PFSK-1 (cell line): ENCODE measurements at regions not wholly inside any gene's neighbourhood (a gene's known extent, or its start where the extent isn't known, plus 50 kb on each side); places are given as distances from the start of the nearest gene placed in this dataset.

ENCODE experiments used
- FOXP2 ChIP-seq: optimal IDR thresholded peaks from 2 replicates; pipeline ENCODE3; 2011; ENCODE audit warnings: borderline replicate concordance, control low read depth, inconsistent platforms; ENCODE audit not compliant: insufficient read depth; ENCODE audit errors: extremely low read length, extremely low read depth
- POLR2AphosphoS5 ChIP-seq: IDR thresholded peaks from 2 replicates; pipeline ENCODE4 v1.6.1; 2012; ENCODE audit warnings: low read depth, mild to moderate bottlenecking, control low read depth, low read length, moderate library complexity
- REST ChIP-seq, 2 experiments: IDR thresholded peaks; 2 replicates each; pipeline versions ENCODE4 v1.6.1 to v1.8.0; 2011 to 2012; ENCODE audit warnings: low read depth in 2 of 2, low read length in 2 of 2, control low read depth in 1 of 2, inconsistent platforms in 1 of 2, mild to moderate bottlenecking in 1 of 2, moderate library complexity in 1 of 2; ENCODE audit not compliant: insufficient read depth in 1 of 2
- SIN3A ChIP-seq: IDR thresholded peaks from 2 replicates; pipeline ENCODE4 v1.6.1; 2012; ENCODE audit warnings: mild to moderate bottlenecking, low read length, moderate library complexity, borderline replicate concordance; ENCODE audit not compliant: insufficient read depth
- TAF1 ChIP-seq: IDR thresholded peaks from 2 replicates; pipeline ENCODE4 v1.6.1; 2012; ENCODE audit warnings: low read length, control low read depth, borderline replicate concordance; ENCODE audit not compliant: insufficient read depth

GRCh38 chr22:19610518-19611253 is 86.5 kb upstream of the CLDN5 start:
- TF ChIP-seq FOXP2: no peak
- TF ChIP-seq TAF1: no peak
- no peak for TF ChIP-seq SIN3A
- no peak for TF ChIP-seq POLR2AphosphoS5
- no peak for TF ChIP-seq REST (IDR thresholded peaks at IDR 0.05; ENCODE audit: insufficient read depth in 1 of 2, low read depth in 2 of 2, low read length in 2 of 2)

- TF ChIP-seq FOXP2: no peak
- no peak for TF ChIP-seq REST (IDR thresholded peaks at IDR 0.05; ENCODE audit: insufficient read depth in 1 of 2, low read depth in 2 of 2, low read length in 2 of 2)
- TF ChIP-seq POLR2AphosphoS5: no peak
- TF ChIP-seq TAF1: no peak
- no peak for TF ChIP-seq SIN3A
Measured at GRCh38 chr22:19611590-19611989, 87.4 kb upstream of the CLDN5 start.

GRCh38 chr22:19612866-19613572 is 88.8 kb upstream of the CLDN5 start:
- TF ChIP-seq FOXP2 (no peak), SIN3A (no peak), REST (IDR thresholded peaks at IDR 0.05; ENCODE audit: insufficient read depth in 1 of 2, low read depth in 2 of 2, low read length in 2 of 2) (no peak), POLR2AphosphoS5 (no peak), TAF1 (no peak)

GRCh38 chr22:19614536-19614863 is 90.3 kb upstream of the CLDN5 start:
- TF ChIP-seq REST (IDR thresholded peaks at IDR 0.05; ENCODE audit: insufficient read depth in 1 of 2, low read depth in 2 of 2, low read length in 2 of 2) (no peak), POLR2AphosphoS5 (no peak), SIN3A (no peak), TAF1 (no peak), FOXP2 (no peak)
